H1 (cell line): ENCODE measurements at regions not wholly inside any gene's neighbourhood (a gene's known extent, or its start where the extent isn't known, plus 50 kb on each side); places are given as distances from the start of the nearest gene placed in this dataset.

Experiments used
- CTCF ChIP-seq, 3 experiments: IDR thresholded peaks; 1 replicate in 2 of 3; 2 replicates in 1 of 3; pipeline versions ENCODE4 v1.5.1 to v1.6.1; 2011; ENCODE audit warnings: low read length in 3 of 3, mild to moderate bottlenecking in 3 of 3, inconsistent platforms in 2 of 3, low read depth in 1 of 3, moderate library complexity in 1 of 3; ENCODE audit not compliant: insufficient read depth in 1 of 3; ENCODE audit errors: control extremely low read depth in 1 of 3
- RAD21 ChIP-seq, 2 experiments: IDR thresholded peaks in 1 of 2; conservative IDR thresholded peaks in 1 of 2; 2 replicates each; pipeline ENCODE4 v1.6.1; 2011; ENCODE audit warnings: low read depth in 2 of 2, low read length in 2 of 2, improper control_type of control experiment in 1 of 2, inconsistent platforms in 1 of 2, mild to moderate bottlenecking in 1 of 2, moderate library complexity in 1 of 2
- SIN3A ChIP-seq, 2 experiments: IDR thresholded peaks in 1 of 2; conservative IDR thresholded peaks in 1 of 2; 2 replicates each; pipeline ENCODE4 v1.6.1; 2011 to 2012; ENCODE audit warnings: low read length in 2 of 2, improper control_type of control experiment in 1 of 2, low read depth in 1 of 2, mild to moderate bottlenecking in 1 of 2

DNA sequence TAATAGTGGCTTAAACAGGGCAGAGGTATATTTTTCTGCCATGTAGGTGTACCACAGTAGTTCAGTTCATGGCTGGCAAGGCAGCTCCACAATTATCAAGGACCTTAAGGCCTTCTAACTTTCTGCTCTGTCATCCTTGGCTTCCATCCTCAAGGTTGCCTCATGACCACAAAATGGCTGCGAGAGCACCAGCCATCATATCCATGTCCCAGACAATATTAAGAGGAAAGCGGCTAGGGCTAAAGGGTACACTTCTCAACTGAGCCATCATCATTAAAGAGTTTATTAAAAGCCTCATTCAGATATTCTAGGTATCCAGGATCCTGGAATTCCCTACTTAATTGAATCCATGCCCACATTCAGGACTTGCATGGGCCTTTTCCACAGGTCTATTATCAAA is 62.7 kb upstream of the MRI1 start:
- TF ChIP-seq RAD21 (IDR thresholded peaks at IDR 0.05 in 1 of 2, conservative IDR thresholded peaks at IDR 0.05 in 1 of 2; ENCODE audit: low read depth in 2 of 2, low read length in 2 of 2): no peak
- no peak for TF ChIP-seq CTCF (IDR thresholded peaks at IDR 0.05; ENCODE audit: control extremely low read depth in 1 of 3, insufficient read depth in 1 of 3, low read depth in 1 of 3, low read length in 3 of 3)
- no peak for TF ChIP-seq SIN3A (conservative IDR thresholded peaks at IDR 0.05 in 1 of 2, IDR thresholded peaks at IDR 0.05 in 1 of 2; ENCODE audit: low read depth in 1 of 2, low read length in 2 of 2)
